HepG2 (cell line): ENCODE measurements at regions not wholly inside any gene's neighbourhood (a gene's known extent, or its start where the extent isn't known, plus 50 kb on each side); places are given as distances from the start of the nearest gene placed in this dataset.

Source experiments
- ATAC-seq: fragments of 200-7000 bp; cut with Tn5 transposase; 3 replicates; pipeline ENCODE4 v1.9.1; 2020; ENCODE audit warnings: mild to moderate bottlenecking, moderate library complexity
- BruUV-seq: library from RNA; stranded (reverse); fragments of 400-500 nt; replicated peaks from 2 replicates; lab custom pipeline; 2021; lab: Mats Ljungman, UMichigan
- CTCF ChIA-PET: fragments of 300-600 bp; formaldehyde crosslinking; extraction: SDS; loops from one replicate; lab custom pipeline; 2021; ENCODE audit warnings: low total read pairs, inconsistent platforms, low intra/inter-chr PET ratio; lab: Yijun Ruan, JAX
- POLR2A ChIA-PET: fragments of 350-600 bp; sonication (Branson Sonifier 250); formaldehyde crosslinking; loops from one replicate; lab custom pipeline; 2020; ENCODE audit warnings: antibody characterized with exemption, inconsistent platforms; lab: Yijun Ruan, JAX
- DNase-seq: peaks from one replicate; pipeline ENCODE4 v3.0.0-alpha.2; 2015; ENCODE audit warnings: low spot score
- FAIRE-seq: peaks from 3 replicates; lab custom pipeline; 2011; peaks lifted over from hg19 to GRCh38; lab: Jason Lieb, UNC
- H2AFZ ChIP-seq: one replicate; pipeline ENCODE4 v1.6.1; 2011; ENCODE audit warnings: low read length, inconsistent platforms
- H3K27ac ChIP-seq: fragments of 300-600 bp; 3 replicates; pipeline ENCODE4 v1.8.0; 2011; ENCODE audit warnings: mixed run types, mild to moderate bottlenecking, mixed read lengths, low read length, inconsistent platforms; ENCODE audit not compliant: insufficient read depth; ENCODE audit errors: extremely low read length
- H3K27me3 ChIP-seq, 2 experiments: fragments of 200-600 bp in 1 of 2; 2 replicates in 1 of 2; 3 replicates in 1 of 2; pipeline versions ENCODE4 v1.6.0 to v1.8.0; 2011; ENCODE audit warnings: low read length in 2 of 2, mild to moderate bottlenecking in 2 of 2, moderate library complexity in 2 of 2, inconsistent platforms in 1 of 2; ENCODE audit not compliant: insufficient read depth in 2 of 2, control insufficient read depth in 1 of 2
- H3K36me3 ChIP-seq, 2 experiments: fragments of 200-600 bp in 1 of 2; replicated peaks in 1 of 2; 2 replicates in 1 of 2; 3 replicates in 1 of 2; pipeline versions ENCODE4 v1.5.1 to v1.8.0; 2011; ENCODE audit warnings: low read length in 2 of 2, inconsistent platforms in 1 of 2; ENCODE audit not compliant: insufficient read depth in 2 of 2, control insufficient read depth in 1 of 2
- H3K4me1 ChIP-seq: 2 replicates; pipeline ENCODE4 v1.5.1; 2012; ENCODE audit warnings: low read length, inconsistent platforms; ENCODE audit not compliant: insufficient read depth
- H3K4me2 ChIP-seq: 2 replicates; pipeline ENCODE4 v1.6.0; 2011; ENCODE audit warnings: low read depth, low read length, inconsistent platforms
- H3K4me3 ChIP-seq, 3 experiments: fragments of 200-600 bp in 1 of 3; sonication (generic), shearing (Covaris generic) in 1 of 3; replicated peaks in 1 of 3; 2 replicates each; pipeline ENCODE4 v1.5.1; 2011 to 2016; ENCODE audit warnings: low read length in 3 of 3, inconsistent platforms in 2 of 3, low read depth in 2 of 3, mild to moderate bottlenecking in 2 of 3, control low read depth in 1 of 3, mixed read lengths in 1 of 3; ENCODE audit not compliant: insufficient read depth in 1 of 3
- H3K79me2 ChIP-seq: one replicate; pipeline ENCODE4 v1.6.1; 2011; ENCODE audit warnings: low read length, inconsistent platforms; ENCODE audit not compliant: insufficient read depth
- H3K9ac ChIP-seq: 2 replicates; pipeline ENCODE4 v1.6.0; 2011; ENCODE audit warnings: mild to moderate bottlenecking, low read depth, low read length, inconsistent platforms; ENCODE audit not compliant: insufficient read depth
- H3K9me3 ChIP-seq: 2 replicates; pipeline ENCODE4 v1.5.1; 2012; ENCODE audit warnings: mild to moderate bottlenecking, low read length
- H4K20me1 ChIP-seq: 2 replicates; pipeline ENCODE4 v1.6.0; 2011; ENCODE audit warnings: inconsistent platforms, mild to moderate bottlenecking, low read length, moderate library complexity; ENCODE audit not compliant: insufficient read depth
- ATRX ChIP-seq: sonication (generic); formaldehyde crosslinking; IDR thresholded peaks from 2 replicates; pipeline ENCODE4 v1.4.0; 2020; ENCODE audit warnings: missing genetic modification reagents, borderline replicate concordance
- CEBPG ChIP-seq: IDR thresholded peaks from 2 replicates; pipeline ENCODE4 v1.6.1; 2016
- FIP1L1 ChIP-seq: fragments of 200-400 bp; formaldehyde crosslinking; IDR thresholded peaks from 2 replicates; pipeline ENCODE4 v1.6.1; 2018; ENCODE audit warnings: low read depth, mild to moderate bottlenecking, low read length, moderate library complexity, borderline replicate concordance; ENCODE audit not compliant: insufficient read depth
- HNF4A ChIP-seq: sonication (generic); formaldehyde crosslinking; IDR thresholded peaks from 2 replicates; pipeline ENCODE4 v1.4.0; 2020; ENCODE audit warnings: missing genetic modification reagents
- MAZ ChIP-seq, 2 experiments: sonication (generic) in 1 of 2; formaldehyde crosslinking in 1 of 2; IDR thresholded peaks; 2 replicates each; pipeline versions ENCODE4 v1.5.0 to v1.6.1; 2012 to 2020; ENCODE audit warnings: low read depth in 2 of 2, mild to moderate bottlenecking in 2 of 2, borderline replicate concordance in 1 of 2, improper control_type of control experiment in 1 of 2, low read length in 1 of 2, missing genetic modification reagents in 1 of 2, moderate library complexity in 1 of 2
- MED1 ChIP-seq: sonication (generic); formaldehyde crosslinking; IDR thresholded peaks from 2 replicates; pipeline ENCODE4 v1.4.0; 2020; ENCODE audit warnings: missing genetic modification reagents
- MXD4 ChIP-seq: IDR thresholded peaks from 2 replicates; pipeline ENCODE4 v1.6.1; 2016; ENCODE audit warnings: mild to moderate bottlenecking, missing biosample characterization, missing genetic modification reagents
- PLRG1 ChIP-seq: fragments of 450-650 bp; conservative IDR thresholded peaks from 2 replicates; pipeline ENCODE4 v1.6.1; 2016
- REPIN1 ChIP-seq: sonication (generic); formaldehyde crosslinking; IDR thresholded peaks from 2 replicates; pipeline ENCODE4 v1.8.0; 2022; ENCODE audit warnings: missing genetic modification reagents, low read depth, mild to moderate bottlenecking, borderline replicate concordance
- ZNF224 ChIP-seq: sonication (generic); formaldehyde crosslinking; IDR thresholded peaks from 2 replicates; pipeline ENCODE4 v1.5.0; 2020; ENCODE audit warnings: mild to moderate bottlenecking, missing genetic modification reagents
- ZNF253 ChIP-seq: sonication (generic); formaldehyde crosslinking; IDR thresholded peaks from 2 replicates; pipeline ENCODE4 v1.8.0; 2022; ENCODE audit warnings: mild to moderate bottlenecking, missing genetic modification reagents, borderline replicate concordance
- ZNF383 ChIP-seq: sonication (generic); formaldehyde crosslinking; IDR thresholded peaks from 2 replicates; pipeline ENCODE4 v1.4.0; 2020; ENCODE audit warnings: missing genetic modification reagents, mild to moderate bottlenecking, borderline replicate concordance
- in situ Hi-C: cut with HindIII; loops from 2 replicates; pipeline ENCODE4 v1.10.0; 2017; ENCODE audit warnings: low pct_unique_long_range_greater_than_20kb; ENCODE audit not compliant: extremely low pct_ligation_motif_present
- intact Hi-C: fragments of 100-400 bp; cut with micrococcal nuclease; formaldehyde crosslinking; loops from one replicate; pipeline ENCODE4 v1.10.0; 2022; ENCODE audit not compliant: unreplicated experiment
- TF ChIP-seq, protein P1 (sequence below): sonication (generic); formaldehyde crosslinking; IDR thresholded peaks from 2 replicates; pipeline ENCODE4 v1.8.1; 2023; ENCODE audit warnings: missing genetic modification reagents, inconsistent platforms, borderline replicate concordance
- TF ChIP-seq, protein P2 (sequence below): sonication (generic); formaldehyde crosslinking; IDR thresholded peaks from 2 replicates; pipeline ENCODE4 v1.9.0; 2021; ENCODE audit warnings: missing genetic modification reagents, borderline replicate concordance
- TF ChIP-seq, protein P3 (sequence below): sonication (generic); formaldehyde crosslinking; IDR thresholded peaks from 2 replicates; pipeline ENCODE4 v1.4.0; 2020; ENCODE audit warnings: mild to moderate bottlenecking, missing genetic modification reagents

DNA sequence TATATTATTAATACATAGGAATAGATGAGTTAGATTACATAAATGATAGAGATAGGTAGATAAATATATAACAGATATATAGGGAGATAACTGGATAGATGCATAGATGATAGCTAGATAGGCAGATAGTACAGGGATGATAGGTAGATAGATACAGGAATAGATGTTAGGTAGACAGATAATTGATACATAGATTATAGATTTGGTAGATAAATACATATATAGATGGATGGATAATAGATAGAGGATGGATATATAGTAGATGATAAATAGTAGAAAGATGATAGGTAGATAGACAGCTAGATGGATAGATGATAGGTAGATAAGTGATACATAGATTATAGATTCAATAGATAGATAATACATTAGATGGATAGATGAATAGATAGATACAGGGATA is 283.6 kb downstream of the SHOX start:
- H3K79me2 ChIP-seq = no peaks in the 10 kb centered on the region
- no peaks in the 10 kb centered on the region for H3K4me1 ChIP-seq
- no peak overlapping the region for H3K4me2 ChIP-seq
- peaks cover 5% of the 10 kb centered on the region; the same call in 1 of the 2 replicates for H3K9me3 ChIP-seq
- DNase-seq = no peak
- H3K9ac ChIP-seq = no peak overlapping the region
- no peak overlapping the region for H3K4me3 ChIP-seq
- no peaks in the 10 kb centered on the region for H4K20me1 ChIP-seq
- no peak for ATAC-seq
- no peak overlapping the region for H3K27ac ChIP-seq
- in situ Hi-C loops (no loop called here), intact Hi-C loops (no loop called here)
- peaks cover 1 to 2% of the 10 kb centered on the region in 2 experiments; a peak in 2 of 5 replicates for H3K27me3 ChIP-seq
- H3K36me3 ChIP-seq = no peaks in the 10 kb centered on the region
- CTCF ChIA-PET = no interaction called here
- BruUV-seq = no TSS peak
- POLR2A ChIA-PET = no interaction called here
- H2AFZ ChIP-seq = no peak overlapping the region
- TF ChIP-seq REPIN1 (CRISPR knock-in tag) (no peak), MED1 (CRISPR knock-in tag) (no peak), HNF4A (CRISPR knock-in tag) (no peak), CEBPG (no peak), FIP1L1 (no peak), ZNF253 (CRISPR knock-in tag) (no peak), ZNF224 (no peak), ATRX (CRISPR knock-in tag) (no peak), PLRG1 (no peak), MXD4 (no peak), ZNF383 (CRISPR knock-in tag) (no peak), MAZ (IDR thresholded peaks at IDR 0.05; ENCODE audit: borderline replicate concordance, low read depth, low read length) (no peak), MAZ (CRISPR knock-in tag; IDR thresholded peaks at IDR 0.05; ENCODE audit: low read depth) (no peak)
- TF ChIP-seq, protein P1, sequence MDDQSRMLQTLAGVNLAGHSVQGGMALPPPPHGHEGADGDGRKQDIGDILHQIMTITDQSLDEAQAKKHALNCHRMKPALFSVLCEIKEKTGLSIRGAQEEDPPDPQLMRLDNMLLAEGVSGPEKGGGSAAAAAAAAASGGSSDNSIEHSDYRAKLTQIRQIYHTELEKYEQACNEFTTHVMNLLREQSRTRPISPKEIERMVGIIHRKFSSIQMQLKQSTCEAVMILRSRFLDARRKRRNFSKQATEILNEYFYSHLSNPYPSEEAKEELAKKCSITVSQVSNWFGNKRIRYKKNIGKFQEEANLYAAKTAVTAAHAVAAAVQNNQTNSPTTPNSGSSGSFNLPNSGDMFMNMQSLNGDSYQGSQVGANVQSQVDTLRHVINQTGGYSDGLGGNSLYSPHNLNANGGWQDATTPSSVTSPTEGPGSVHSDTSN (CRISPR knock-in tag) = no peak
- TF ChIP-seq, protein P2, sequence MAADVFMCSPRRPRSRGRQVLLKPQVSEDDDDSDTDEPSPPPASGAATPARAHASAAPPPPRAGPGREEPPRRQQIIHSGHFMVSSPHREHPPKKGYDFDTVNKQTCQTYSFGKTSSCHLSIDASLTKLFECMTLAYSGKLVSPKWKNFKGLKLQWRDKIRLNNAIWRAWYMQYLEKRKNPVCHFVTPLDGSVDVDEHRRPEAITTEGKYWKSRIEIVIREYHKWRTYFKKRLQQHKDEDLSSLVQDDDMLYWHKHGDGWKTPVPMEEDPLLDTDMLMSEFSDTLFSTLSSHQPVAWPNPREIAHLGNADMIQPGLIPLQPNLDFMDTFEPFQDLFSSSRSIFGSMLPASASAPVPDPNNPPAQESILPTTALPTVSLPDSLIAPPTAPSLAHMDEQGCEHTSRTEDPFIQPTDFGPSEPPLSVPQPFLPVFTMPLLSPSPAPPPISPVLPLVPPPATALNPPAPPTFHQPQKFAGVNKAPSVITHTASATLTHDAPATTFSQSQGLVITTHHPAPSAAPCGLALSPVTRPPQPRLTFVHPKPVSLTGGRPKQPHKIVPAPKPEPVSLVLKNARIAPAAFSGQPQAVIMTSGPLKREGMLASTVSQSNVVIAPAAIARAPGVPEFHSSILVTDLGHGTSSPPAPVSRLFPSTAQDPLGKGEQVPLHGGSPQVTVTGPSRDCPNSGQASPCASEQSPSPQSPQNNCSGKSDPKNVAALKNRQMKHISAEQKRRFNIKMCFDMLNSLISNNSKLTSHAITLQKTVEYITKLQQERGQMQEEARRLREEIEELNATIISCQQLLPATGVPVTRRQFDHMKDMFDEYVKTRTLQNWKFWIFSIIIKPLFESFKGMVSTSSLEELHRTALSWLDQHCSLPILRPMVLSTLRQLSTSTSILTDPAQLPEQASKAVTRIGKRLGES (CRISPR knock-in tag) = no peak
- TF ChIP-seq, protein P3, sequence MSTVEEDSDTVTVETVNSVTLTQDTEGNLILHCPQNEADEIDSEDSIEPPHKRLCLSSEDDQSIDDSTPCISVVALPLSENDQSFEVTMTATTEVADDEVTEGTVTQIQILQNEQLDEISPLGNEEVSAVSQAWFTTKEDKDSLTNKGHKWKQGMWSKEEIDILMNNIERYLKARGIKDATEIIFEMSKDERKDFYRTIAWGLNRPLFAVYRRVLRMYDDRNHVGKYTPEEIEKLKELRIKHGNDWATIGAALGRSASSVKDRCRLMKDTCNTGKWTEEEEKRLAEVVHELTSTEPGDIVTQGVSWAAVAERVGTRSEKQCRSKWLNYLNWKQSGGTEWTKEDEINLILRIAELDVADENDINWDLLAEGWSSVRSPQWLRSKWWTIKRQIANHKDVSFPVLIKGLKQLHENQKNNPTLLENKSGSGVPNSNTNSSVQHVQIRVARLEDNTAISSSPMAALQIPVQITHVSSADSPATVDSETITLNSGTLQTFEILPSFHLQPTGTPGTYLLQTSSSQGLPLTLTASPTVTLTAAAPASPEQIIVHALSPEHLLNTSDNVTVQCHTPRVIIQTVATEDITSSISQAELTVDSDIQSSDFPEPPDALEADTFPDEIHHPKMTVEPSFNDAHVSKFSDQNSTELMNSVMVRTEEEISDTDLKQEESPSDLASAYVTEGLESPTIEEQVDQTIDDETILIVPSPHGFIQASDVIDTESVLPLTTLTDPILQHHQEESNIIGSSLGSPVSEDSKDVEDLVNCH (CRISPR knock-in tag) = no peak
- FAIRE-seq = no peak
